K562 (cell line): ENCODE measurements at regions not wholly inside any gene's neighbourhood (a gene's known extent, or its start where the extent isn't known, plus 50 kb on each side); places are given as distances from the start of the nearest gene placed in this dataset.

Experiments used
- ATAC-seq: fragments of 200-7000 bp; cut with Tn5 transposase; 3 replicates; pipeline ENCODE4 v1.9.1; 2020; ENCODE audit warnings: moderate library complexity
- BruUV-seq: library from RNA; stranded (reverse); fragments of 400-500 nt; replicated peaks from 2 replicates; lab custom pipeline; 2021; lab: Mats Ljungman, UMichigan
- CTCF ChIA-PET: fragments of 300-600 bp; formaldehyde crosslinking; extraction: SDS; loops from one replicate; lab custom pipeline; 2021; ENCODE audit warnings: low intra/inter-chr PET ratio; lab: Yijun Ruan, JAX
- POLR2A ChIA-PET: fragments of 300-600, 350-650 bp; sonication (Branson Sonifier 250); formaldehyde crosslinking; extraction: SDS; loops from one replicate; lab custom pipeline; 2021; ENCODE audit warnings: antibody characterized with exemption, inconsistent platforms; lab: Yijun Ruan, JAX
- DNase-seq, 4 experiments: peaks; one replicate each; pipeline versions ENCODE4 v3.0.0 to v3.0.0-alpha.2; 2011 to 2018; ENCODE audit warnings: low spot score in 3 of 4, mixed read lengths in 3 of 4; ENCODE audit errors: extremely low read depth in 1 of 4
- FAIRE-seq: peaks from 2 replicates; lab custom pipeline; 2011; peaks lifted over from hg19 to GRCh38; lab: Jason Lieb, UNC
- H2AFZ ChIP-seq: 2 replicates; pipeline ENCODE4 v1.6.0; 2011; ENCODE audit warnings: low read depth, low read length, control low read depth, inconsistent platforms
- H3K27ac ChIP-seq: fragments of 200-600 bp; 3 replicates; pipeline ENCODE4 v1.8.0; 2011; ENCODE audit warnings: low read depth, mild to moderate bottlenecking, control low read depth, inconsistent platforms, low read length, moderate library complexity, mixed read lengths; ENCODE audit errors: extremely low read depth
- H3K27me3 ChIP-seq, 2 experiments: fragments of 300-600 bp in 1 of 2; 2 replicates in 1 of 2; 3 replicates in 1 of 2; pipeline versions ENCODE4 v1.6.0 to v1.8.0; 2011; ENCODE audit warnings: inconsistent platforms in 2 of 2, low read length in 2 of 2, mild to moderate bottlenecking in 1 of 2, mixed read lengths in 1 of 2, moderate library complexity in 1 of 2; ENCODE audit not compliant: control insufficient read depth in 2 of 2, insufficient read depth in 2 of 2
- H3K36me3 ChIP-seq: fragments of 300-600 bp; 3 replicates; pipeline ENCODE4 v1.8.0; 2011; ENCODE audit warnings: mild to moderate bottlenecking, low read length, inconsistent platforms; ENCODE audit not compliant: control insufficient read depth, insufficient read depth
- H3K4me1 ChIP-seq, 2 experiments: fragments of 200-600 bp in 1 of 2; replicated peaks in 1 of 2; 2 replicates in 1 of 2; 3 replicates in 1 of 2; pipeline versions ENCODE4 v1.5.1 to v1.8.0; 2011; ENCODE audit warnings: inconsistent platforms in 2 of 2, low read length in 2 of 2, mild to moderate bottlenecking in 1 of 2, mixed read lengths in 1 of 2, moderate library complexity in 1 of 2; ENCODE audit not compliant: control insufficient read depth in 2 of 2, insufficient read depth in 2 of 2
- H3K4me2 ChIP-seq: 2 replicates; pipeline ENCODE4 v1.6.1; 2011; ENCODE audit warnings: low read length, control low read depth, inconsistent platforms, mixed read lengths; ENCODE audit not compliant: insufficient read depth
- H3K4me3 ChIP-seq: fragments of 200-600 bp; sonication (generic), shearing (Covaris generic); 2 replicates; pipeline ENCODE4 v1.5.1; 2016; ENCODE audit warnings: control low read depth, inconsistent platforms
- H3K79me2 ChIP-seq: fragments of 200-600 bp; 3 replicates; pipeline ENCODE4 v1.8.0; 2011; ENCODE audit warnings: low read length, inconsistent platforms; ENCODE audit not compliant: control insufficient read depth, insufficient read depth
- H3K9ac ChIP-seq, 2 experiments: 2 replicates each; pipeline versions ENCODE4 v1.6.0 to v1.6.1; 2011; ENCODE audit warnings: low read depth in 2 of 2, low read length in 2 of 2, control low read depth in 1 of 2, inconsistent platforms in 1 of 2, mild to moderate bottlenecking in 1 of 2, mixed read lengths in 1 of 2; ENCODE audit not compliant: insufficient read depth in 1 of 2
- H3K9me1 ChIP-seq: one replicate; pipeline ENCODE4 v1.6.0; 2011; ENCODE audit warnings: inconsistent platforms, mild to moderate bottlenecking, low read length, moderate library complexity; ENCODE audit not compliant: control insufficient read depth, insufficient read depth
- H3K9me3 ChIP-seq: replicated peaks from 2 replicates; pipeline ENCODE4 v1.5.1; 2011; ENCODE audit warnings: low read depth, low read length, inconsistent platforms; ENCODE audit not compliant: control insufficient read depth, insufficient read depth
- H4K20me1 ChIP-seq: replicated peaks from 2 replicates; pipeline ENCODE4 v1.6.1; 2011; ENCODE audit warnings: low read length, inconsistent platforms, mixed read lengths; ENCODE audit not compliant: control insufficient read depth, insufficient read depth
- ERF ChIP-seq: fragments of 450-650 bp; formaldehyde crosslinking; IDR thresholded peaks from 2 replicates; pipeline ENCODE4 v1.4.0; 2020; ENCODE audit warnings: mild to moderate bottlenecking, mixed read lengths
- MITF ChIP-seq: IDR thresholded peaks from 2 replicates; pipeline ENCODE4 v1.6.1; 2014; ENCODE audit warnings: antibody characterized with exemption
- SNIP1 ChIP-seq: fragments of 450-650 bp; IDR thresholded peaks from 2 replicates; pipeline ENCODE4 v1.7.1; 2017; ENCODE audit warnings: low read depth, mild to moderate bottlenecking
- TGIF2 ChIP-seq: sonication (generic); formaldehyde crosslinking; IDR thresholded peaks from 2 replicates; pipeline ENCODE4 v1.8.1; 2022; ENCODE audit warnings: mild to moderate bottlenecking, missing genetic modification reagents, moderate library complexity
- ZBTB11 ChIP-seq, 3 experiments: fragments of 200-800 bp in 1 of 3; fragments of 250-450 bp in 1 of 3; fragments of 450-650 bp in 1 of 3; sonication (Bioruptor Pico) in 1 of 3; sonication (Bioruptor generic) in 1 of 3; formaldehyde crosslinking in 1 of 3; IDR thresholded peaks; 2 replicates each; pipeline versions ENCODE4 v1.6.1 to v1.8.0; 2016 to 2022; ENCODE audit warnings: mild to moderate bottlenecking in 2 of 3, missing genetic modification characterization in 2 of 3, missing compliant biosample characterization in 1 of 3, moderate library complexity in 1 of 3
- ZNF707 ChIP-seq: fragments of 250-450 bp; sonication (Bioruptor Pico); conservative IDR thresholded peaks from 2 replicates; pipeline ENCODE4 v1.8.0; 2022; ENCODE audit warnings: inconsistent platforms, mild to moderate bottlenecking, moderate library complexity
- WGBS: fragments of 100-300 bp; shearing (Covaris generic); methylation state at CpG from one replicate; pipeline ENCODE4 v1.1.6; 2016; ENCODE audit warnings: low coverage, mixed read lengths; ENCODE audit not compliant: insufficient coverage; ENCODE audit errors: missing lambda C conversion rate; 5-methylcytosine and 5-hydroxymethylcytosine counted together
- in situ Hi-C: fragments of 300-500 bp; cut with MboI; formaldehyde crosslinking; loops from 4 replicates; pipeline ENCODE4 v1.15.0; 2018; ENCODE audit warnings: inconsistent platforms, mixed read lengths
- intact Hi-C: fragments of 100-400 bp; cut with micrococcal nuclease; formaldehyde crosslinking; loops from 2 replicates; pipeline ENCODE4 v1.14.2; 2022

GRCh38 chr3:64895106-64895990 lies 207.5 kb upstream of the ADAMTS9 start:
- Histone ChIP-seq H3K27ac (no peak overlapping the region), H3K9ac (no peak overlapping the region), H3K79me2 (no peaks in the 10 kb centered on the region), H3K9me3 (no peaks in the 10 kb centered on the region), H3K36me3 (no peaks in the 10 kb centered on the region), H3K9me1 (no peaks in the 10 kb centered on the region), H2AFZ (no peak overlapping the region), H3K4me3 (no peak overlapping the region), H4K20me1 (no peaks in the 10 kb centered on the region), H3K27me3 (no peaks in the 10 kb centered on the region), H3K4me1 (no peaks in the 10 kb centered on the region; a peak in 1 of 5 replicates), H3K4me2 (no peak overlapping the region)
- 22% methylated on average over 5 of the region's 6 CpGs for WGBS
- DNase-seq (no peak), FAIRE-seq (no peak), ATAC-seq (no peak)
- TF ChIP-seq MITF (no peak), TGIF2 (CRISPR knock-in tag) (no peak), ZNF707 (CRISPR knock-in tag) (no peak), ZBTB11 (CRISPR knock-in tag; IDR thresholded peaks at IDR 0.05) (0 out of 6 replicates have a peak, but pooled peaks of 1 of the 3 experiments have one; percentile 7), SNIP1 (no peak), ERF (no peak)
- POLR2A ChIA-PET = no interaction called here
- in situ Hi-C loops (no loop called here), intact Hi-C loops (no loop called here)
- BruUV-seq = no TSS peak
- CTCF ChIA-PET = no interaction called here
